ENCODE measurements at regions not wholly inside any gene's neighbourhood (a gene's known extent, or its start where the extent isn't known, plus 50 kb on each side); places are given as distances from the start of the nearest gene placed in this dataset.
A peak's percentile ranks its signal among the peaks of the same experiment; 100 is the strongest.

DNA sequence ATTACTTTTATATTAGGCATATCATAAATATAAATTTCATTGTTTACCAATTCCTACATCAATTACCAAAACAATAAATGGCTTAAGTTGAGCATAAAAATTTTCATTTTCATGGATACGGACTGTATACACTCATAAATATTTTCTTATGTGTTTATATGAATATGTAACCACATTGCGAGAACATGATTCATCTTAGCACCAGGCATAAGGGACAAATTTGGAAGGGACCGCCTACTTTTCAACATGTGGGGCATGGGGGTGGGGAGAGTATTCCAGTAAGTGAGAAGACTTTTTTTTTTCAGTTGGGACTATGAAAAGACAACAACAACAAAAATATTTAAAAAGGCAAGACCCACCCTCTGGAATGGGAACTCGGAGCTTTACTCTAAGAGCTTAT lies 296.1 kb downstream of the RAB38 start:
- H3K79me2 ChIP-seq (ENCODE audit: insufficient read depth, low read length) = no peaks in the 10 kb centered on the region
- FAIRE-seq (no peak), DNase-seq (ENCODE audit: low read depth) (no peak)
- Mint-ChIP-seq H3K9me3 (ENCODE audit: unreplicated experiment) (no peaks in the 10 kb centered on the region), H3K27me3 (ENCODE audit: low read depth, unreplicated experiment) (no peaks in the 10 kb centered on the region), H3K4me3 (ENCODE audit: unreplicated experiment) (no peak overlapping the region), H3K36me3 (ENCODE audit: low read depth, unreplicated experiment) (no peaks in the 10 kb centered on the region), H3K4me1 (ENCODE audit: low read depth, unreplicated experiment) (peaks cover 5% of the 10 kb centered on the region), H3K27ac (ENCODE audit: unreplicated experiment) (no peak overlapping the region)
- H4K20me1 ChIP-seq (ENCODE audit: insufficient read depth, low read length) = no peaks in the 10 kb centered on the region
- no peak overlapping the region for H3K9ac ChIP-seq (ENCODE audit: low read length)
- no peak overlapping the region for H3K4me3 ChIP-seq (ENCODE audit: insufficient read depth, low read depth, low read length)
- no peak overlapping the region for H3K4me2 ChIP-seq (ENCODE audit: low read length)
- H3K27me3 ChIP-seq (ENCODE audit: insufficient read depth, low read length) = no peaks in the 10 kb centered on the region
- no peak overlapping the region for H3K27ac ChIP-seq (ENCODE audit: low read depth, low read length)
- TF ChIP-seq, protein P1, sequence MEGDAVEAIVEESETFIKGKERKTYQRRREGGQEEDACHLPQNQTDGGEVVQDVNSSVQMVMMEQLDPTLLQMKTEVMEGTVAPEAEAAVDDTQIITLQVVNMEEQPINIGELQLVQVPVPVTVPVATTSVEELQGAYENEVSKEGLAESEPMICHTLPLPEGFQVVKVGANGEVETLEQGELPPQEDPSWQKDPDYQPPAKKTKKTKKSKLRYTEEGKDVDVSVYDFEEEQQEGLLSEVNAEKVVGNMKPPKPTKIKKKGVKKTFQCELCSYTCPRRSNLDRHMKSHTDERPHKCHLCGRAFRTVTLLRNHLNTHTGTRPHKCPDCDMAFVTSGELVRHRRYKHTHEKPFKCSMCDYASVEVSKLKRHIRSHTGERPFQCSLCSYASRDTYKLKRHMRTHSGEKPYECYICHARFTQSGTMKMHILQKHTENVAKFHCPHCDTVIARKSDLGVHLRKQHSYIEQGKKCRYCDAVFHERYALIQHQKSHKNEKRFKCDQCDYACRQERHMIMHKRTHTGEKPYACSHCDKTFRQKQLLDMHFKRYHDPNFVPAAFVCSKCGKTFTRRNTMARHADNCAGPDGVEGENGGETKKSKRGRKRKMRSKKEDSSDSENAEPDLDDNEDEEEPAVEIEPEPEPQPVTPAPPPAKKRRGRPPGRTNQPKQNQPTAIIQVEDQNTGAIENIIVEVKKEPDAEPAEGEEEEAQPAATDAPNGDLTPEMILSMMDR (IDR thresholded peaks at IDR 0.05; ENCODE audit: insufficient read depth, low read depth, low read length) = no peak
- no peak for TF ChIP-seq EZH2 (IDR thresholded peaks at IDR 0.05; ENCODE audit: insufficient read depth, low read length)
- no peaks in the 10 kb centered on the region for H3K4me1 ChIP-seq (ENCODE audit: insufficient read depth, low read length)
- H2AFZ ChIP-seq (ENCODE audit: low read depth, low read length) = no peak overlapping the region
- H3K9me3 ChIP-seq (ENCODE audit: insufficient read depth, low read depth, low read length) = no peaks in the 10 kb centered on the region
- H3K36me3 ChIP-seq (ENCODE audit: insufficient read depth, low read length) = no peaks in the 10 kb centered on the region

DNA sequence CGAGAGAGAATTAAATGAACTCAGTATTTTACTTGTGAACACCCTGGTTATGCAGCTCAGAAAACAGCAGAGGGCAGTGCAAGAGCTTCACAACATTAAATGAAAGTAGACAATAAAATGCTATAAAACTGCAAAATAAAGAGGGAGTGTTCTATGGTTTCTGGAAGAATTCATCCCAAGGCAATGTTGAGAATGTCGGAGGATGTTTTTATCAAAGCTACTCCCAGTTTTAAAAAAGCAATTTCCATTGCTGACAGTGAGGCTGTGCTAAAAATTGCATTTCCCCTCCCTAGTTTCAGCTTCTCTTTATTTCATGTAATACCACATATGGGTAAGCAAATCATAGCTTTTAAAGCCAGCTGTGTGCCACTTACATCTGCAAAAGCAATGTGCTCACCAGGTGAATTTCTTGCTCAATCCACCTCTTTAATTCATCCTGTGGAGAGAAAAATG lies 296.8 kb downstream of the RAB38 start:
- no peaks in the 10 kb centered on the region for H3K9me3 ChIP-seq (ENCODE audit: insufficient read depth, low read depth, low read length)
- H3K36me3 Mint-ChIP-seq (ENCODE audit: low read depth, unreplicated experiment) = no peaks in the 10 kb centered on the region
- peak; percentile 27 for DNase-seq (ENCODE audit: low read depth)
- no peaks in the 10 kb centered on the region for H3K27me3 Mint-ChIP-seq (ENCODE audit: low read depth, unreplicated experiment)
- peak; percentile 50 for FAIRE-seq
- no peaks in the 10 kb centered on the region for H3K9me3 Mint-ChIP-seq (ENCODE audit: unreplicated experiment)
- peaks cover 5% of the 10 kb centered on the region for H3K4me1 Mint-ChIP-seq (ENCODE audit: low read depth, unreplicated experiment)
- no peaks in the 10 kb centered on the region for H3K4me1 ChIP-seq (ENCODE audit: insufficient read depth, low read length)
- H3K4me3 ChIP-seq (ENCODE audit: insufficient read depth, low read depth, low read length) = no peak overlapping the region
- H4K20me1 ChIP-seq (ENCODE audit: insufficient read depth, low read length) = no peaks in the 10 kb centered on the region
- no peaks in the 10 kb centered on the region for H3K36me3 ChIP-seq (ENCODE audit: insufficient read depth, low read length)
- no peak overlapping the region for H2AFZ ChIP-seq (ENCODE audit: low read depth, low read length)
- H3K27ac ChIP-seq (ENCODE audit: low read depth, low read length) = no peak overlapping the region
- no peak overlapping the region for H3K27ac Mint-ChIP-seq (ENCODE audit: unreplicated experiment)
- no peak overlapping the region for H3K9ac ChIP-seq (ENCODE audit: low read length)
- H3K4me2 ChIP-seq (ENCODE audit: low read length) = no peak overlapping the region
- no peaks in the 10 kb centered on the region for H3K27me3 ChIP-seq (ENCODE audit: insufficient read depth, low read length)
- H3K4me3 Mint-ChIP-seq (ENCODE audit: unreplicated experiment) = no peak overlapping the region
- H3K79me2 ChIP-seq (ENCODE audit: insufficient read depth, low read length) = no peaks in the 10 kb centered on the region
- no peak for TF ChIP-seq EZH2 (IDR thresholded peaks at IDR 0.05; ENCODE audit: insufficient read depth, low read length)
- TF ChIP-seq, protein P1 (IDR thresholded peaks at IDR 0.05; ENCODE audit: insufficient read depth, low read depth, low read length) = peak; percentile 59

DNA sequence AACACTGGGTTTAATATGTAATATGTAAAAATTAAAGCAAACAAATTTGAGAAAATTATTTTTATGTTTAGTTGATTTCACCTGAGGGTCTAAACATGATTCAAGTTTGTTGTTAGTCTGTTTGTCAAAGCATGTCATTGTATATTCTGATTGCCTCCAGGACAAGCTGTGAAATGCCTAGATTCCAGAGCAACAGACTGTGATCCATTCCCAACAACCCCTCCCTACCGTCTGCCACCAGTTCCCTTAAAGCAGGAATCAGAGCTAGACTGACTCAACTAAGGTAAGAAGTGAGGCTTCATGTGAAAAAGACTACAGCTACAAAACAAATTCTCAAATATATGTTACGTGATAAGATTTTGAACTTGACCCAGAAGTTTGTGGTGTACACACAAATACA lies 304.2 kb downstream of the RAB38 start:
- Mint-ChIP-seq H3K4me1 (ENCODE audit: low read depth, unreplicated experiment) (peaks cover 8% of the 10 kb centered on the region), H3K4me3 (ENCODE audit: unreplicated experiment) (no peak overlapping the region), H3K27ac (ENCODE audit: unreplicated experiment) (no peak overlapping the region), H3K36me3 (ENCODE audit: low read depth, unreplicated experiment) (no peaks in the 10 kb centered on the region), H3K27me3 (ENCODE audit: low read depth, unreplicated experiment) (no peaks in the 10 kb centered on the region), H3K9me3 (ENCODE audit: unreplicated experiment) (no peaks in the 10 kb centered on the region)
- no peak overlapping the region for H3K4me2 ChIP-seq (ENCODE audit: low read length)
- H3K4me1 ChIP-seq (ENCODE audit: insufficient read depth, low read length) = no peaks in the 10 kb centered on the region
- H3K27me3 ChIP-seq (ENCODE audit: insufficient read depth, low read length) = no peaks in the 10 kb centered on the region
- H4K20me1 ChIP-seq (ENCODE audit: insufficient read depth, low read length) = no peaks in the 10 kb centered on the region
- no peaks in the 10 kb centered on the region for H3K36me3 ChIP-seq (ENCODE audit: insufficient read depth, low read length)
- H3K9me3 ChIP-seq (ENCODE audit: insufficient read depth, low read depth, low read length) = no peaks in the 10 kb centered on the region
- no peak overlapping the region for H3K4me3 ChIP-seq (ENCODE audit: insufficient read depth, low read depth, low read length)
- DNase-seq (ENCODE audit: low read depth) (no peak), FAIRE-seq (no peak)
- TF ChIP-seq EZH2 (IDR thresholded peaks at IDR 0.05; ENCODE audit: insufficient read depth, low read length) = no peak
- TF ChIP-seq, protein P1 (IDR thresholded peaks at IDR 0.05; ENCODE audit: insufficient read depth, low read depth, low read length) = no peak
- H3K79me2 ChIP-seq (ENCODE audit: insufficient read depth, low read length) = no peaks in the 10 kb centered on the region
- no peak overlapping the region for H3K9ac ChIP-seq (ENCODE audit: low read length)
- no peak overlapping the region for H3K27ac ChIP-seq (ENCODE audit: low read depth, low read length)
- no peak overlapping the region for H2AFZ ChIP-seq (ENCODE audit: low read depth, low read length)
